T-helper 2 cell (primary cell): ENCODE measurements at regions not wholly inside any gene's neighbourhood (a gene's known extent, or its start where the extent isn't known, plus 50 kb on each side); places are given as distances from the start of the nearest gene placed in this dataset.

ENCODE experiments used
- DNase-seq, 5 experiments: peaks; one replicate each; pipeline versions ENCODE4 v3.0.0 to v3.0.0-alpha.2; 2012 to 2022

DNA sequence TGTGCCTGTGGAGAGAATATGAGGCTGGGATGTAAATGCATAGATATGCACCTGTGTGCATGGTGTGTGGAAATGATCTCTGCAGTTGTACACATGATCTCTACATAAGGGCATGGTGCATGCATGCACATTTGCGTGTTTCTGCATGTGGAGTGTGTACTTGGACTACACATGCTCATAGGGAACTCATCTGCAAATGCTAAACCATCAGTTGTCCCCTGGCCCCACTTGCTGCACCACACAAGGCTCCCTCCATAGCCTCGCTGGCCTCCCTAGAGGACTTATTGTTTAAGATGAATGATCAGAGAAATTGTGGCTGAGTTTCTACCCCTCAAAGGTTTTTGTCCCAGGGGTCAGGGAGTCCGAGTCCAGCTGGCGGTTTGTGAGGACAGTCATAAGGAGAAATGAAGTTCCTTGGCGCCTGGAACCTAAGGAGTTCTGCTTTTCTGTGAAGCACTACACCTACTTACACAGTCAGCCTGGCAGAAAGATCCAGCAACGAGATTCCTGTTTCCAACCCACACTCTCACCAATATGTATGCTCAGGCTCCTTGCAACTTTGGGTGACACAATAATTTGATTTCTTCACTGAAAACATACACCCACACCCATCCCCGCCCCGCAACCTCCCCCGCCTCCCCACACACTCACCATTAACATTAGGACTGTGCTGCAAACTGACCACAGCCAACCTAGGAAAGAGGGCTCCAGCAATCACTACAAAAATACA, 79.9 kb upstream of the CPEB4 start:
- no peak for DNase-seq

GRCh38 chr5:173809014-173809413, 79.1 kb upstream of the CPEB4 start:
- DNase-seq, result no peak

GRCh38 chr5:173812811-173813550, 75.2 kb upstream of the CPEB4 start:
- DNase-seq, result no peak

DNA sequence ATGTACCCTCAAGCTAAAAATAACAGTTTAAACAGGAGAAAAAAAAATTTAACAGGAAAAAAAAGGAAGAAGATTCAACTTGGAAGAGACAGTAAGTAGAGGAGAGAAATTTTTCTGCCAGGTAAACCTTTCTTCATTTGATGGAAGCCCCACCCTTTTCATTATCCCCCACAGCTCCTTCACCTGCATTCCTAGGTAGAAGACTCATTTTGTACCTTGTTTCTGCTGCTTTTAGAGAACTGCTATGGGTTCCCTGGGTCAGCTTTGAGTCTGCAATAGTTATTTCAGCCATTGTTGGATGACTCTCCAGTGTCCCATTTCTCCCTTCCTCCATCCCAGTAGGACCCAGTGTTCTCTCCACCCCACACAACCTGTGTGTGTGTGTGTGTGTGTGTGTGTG, 74.1 kb upstream of the CPEB4 start:
- DNase-seq, result no peak

GRCh38 chr5:173815571-173815970, 72.6 kb upstream of the CPEB4 start:
- DNase-seq, result no peak

DNA sequence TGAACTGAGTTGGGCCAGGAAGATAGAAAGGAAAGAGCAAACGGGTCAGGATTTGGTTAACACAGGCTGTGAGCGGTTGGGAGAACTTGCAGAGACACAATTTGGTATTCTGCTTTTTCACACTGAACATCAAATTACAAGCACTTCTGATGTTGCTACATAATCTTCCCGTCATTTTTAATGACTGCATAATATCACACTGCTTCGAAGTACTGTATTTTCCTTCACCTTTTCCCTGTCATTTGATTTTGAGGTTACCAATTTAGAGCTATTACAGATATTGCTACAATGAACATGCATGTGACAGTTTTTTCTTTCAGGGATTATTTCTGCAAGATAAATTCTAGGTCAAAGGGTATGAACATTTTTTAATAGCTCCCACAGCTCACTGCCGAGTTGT, 71.4 kb upstream of the CPEB4 start:
- no peak for DNase-seq

GRCh38 chr5:173817561-173817960, 70.6 kb upstream of the CPEB4 start:
- no peak for DNase-seq

GRCh38 chr5:173819521-173819920, 68.6 kb upstream of the CPEB4 start:
- no peak for DNase-seq

DNA sequence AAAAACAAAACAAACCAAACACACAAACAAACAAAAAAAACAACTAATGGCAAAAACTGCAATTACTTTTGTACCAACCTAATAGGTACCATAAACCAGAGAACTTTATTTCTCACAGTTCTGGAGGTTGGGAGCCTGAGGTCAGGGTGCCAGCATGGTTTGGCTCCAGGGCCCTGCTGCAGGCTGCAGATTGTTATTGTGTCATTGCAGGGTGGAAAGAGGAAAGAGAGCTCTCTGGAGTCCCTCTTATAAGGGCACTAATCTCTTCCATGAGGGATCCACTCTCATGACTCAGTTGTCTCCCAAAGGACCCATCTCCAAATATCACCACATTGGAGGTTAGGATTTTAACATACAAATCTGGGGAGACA, 64.9 kb upstream of the CPEB4 start:
- DNase-seq, result no peak

GRCh38 chr5:173823721-173824567, 64.2 kb upstream of the CPEB4 start:
- no peak for DNase-seq

DNA sequence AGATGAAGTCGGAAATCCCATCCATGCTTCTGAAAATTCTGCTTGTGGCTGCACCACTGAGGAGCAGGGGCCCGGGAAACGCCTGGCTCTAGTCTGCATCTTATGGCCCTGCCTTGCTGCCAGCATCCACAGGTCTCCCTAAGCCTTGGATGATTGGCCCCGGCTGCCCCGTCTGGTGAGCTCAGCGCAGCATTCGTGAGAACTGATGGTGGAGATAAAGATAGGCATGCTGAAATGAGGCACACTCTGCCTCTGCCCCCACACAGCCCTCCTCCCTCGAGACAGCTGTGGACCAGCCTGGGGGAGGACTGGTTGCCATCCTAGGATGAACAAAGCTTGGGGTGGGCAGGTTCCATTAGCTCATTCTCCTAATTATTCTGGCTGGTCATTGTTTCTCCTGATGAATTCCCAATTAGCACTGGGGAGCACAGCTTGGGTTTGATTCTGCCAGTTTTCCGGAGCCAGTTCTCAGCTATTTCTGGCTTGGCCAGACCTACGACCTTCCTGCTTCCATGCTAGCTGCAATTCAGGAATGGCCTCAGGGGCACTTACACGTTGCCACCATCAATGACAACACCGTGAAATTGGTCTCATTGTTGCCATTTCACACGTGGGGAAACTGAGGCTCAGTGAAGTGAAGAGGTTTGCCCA, 62.8 kb upstream of the CPEB4 start:
- no peak for DNase-seq

- DNase-seq, result no peak
Observed at GRCh38 chr5:173826086-173826427, 62.1 kb upstream of the CPEB4 start.

- DNase-seq, result no peak
Observed at GRCh38 chr5:173826428-173827350, 61.5 kb upstream of the CPEB4 start.

GRCh38 chr5:173828952-173829351, 59.2 kb upstream of the CPEB4 start:
- DNase-seq, result no peak

DNA sequence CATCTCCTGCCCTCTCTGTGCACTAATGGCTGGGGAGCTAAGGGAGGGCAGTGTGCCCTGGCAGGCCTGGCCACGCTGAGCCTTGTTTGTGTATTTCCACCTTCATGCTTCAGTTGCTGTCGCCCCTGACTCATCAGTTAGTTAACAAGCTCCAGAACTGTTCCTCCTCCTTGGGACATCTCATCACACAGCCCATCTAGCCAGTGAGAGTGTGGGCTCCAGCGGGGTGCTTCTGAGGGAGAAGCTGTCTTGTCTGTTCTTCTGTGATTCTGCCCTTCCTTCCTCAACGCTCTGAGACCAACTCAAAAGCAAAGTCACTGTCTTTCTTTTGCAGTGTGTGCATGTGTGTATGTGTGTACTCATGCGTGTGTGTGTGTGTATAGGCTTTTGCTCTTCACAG, 58.3 kb upstream of the CPEB4 start:
- no peak for DNase-seq

DNA sequence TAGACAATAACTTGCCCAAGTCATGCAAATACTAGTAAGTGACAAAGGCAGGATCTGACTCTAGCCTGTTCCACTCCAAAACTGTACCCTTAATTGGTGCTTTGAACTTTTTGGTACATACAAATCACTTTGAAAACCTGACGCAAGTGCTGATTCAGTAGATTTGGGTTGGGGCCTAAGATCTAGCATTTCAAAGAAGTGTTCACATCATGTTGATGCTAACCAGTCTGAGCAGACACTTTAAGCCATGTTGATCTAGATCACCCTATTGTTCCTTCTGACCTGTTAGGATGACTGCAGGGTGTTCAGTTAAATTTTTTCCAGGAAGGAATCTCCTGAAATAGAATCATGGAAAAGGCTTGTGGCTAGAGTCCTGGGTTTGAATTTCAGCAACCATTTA, 57.7 kb upstream of the CPEB4 start:
- DNase-seq, result no peak

DNA sequence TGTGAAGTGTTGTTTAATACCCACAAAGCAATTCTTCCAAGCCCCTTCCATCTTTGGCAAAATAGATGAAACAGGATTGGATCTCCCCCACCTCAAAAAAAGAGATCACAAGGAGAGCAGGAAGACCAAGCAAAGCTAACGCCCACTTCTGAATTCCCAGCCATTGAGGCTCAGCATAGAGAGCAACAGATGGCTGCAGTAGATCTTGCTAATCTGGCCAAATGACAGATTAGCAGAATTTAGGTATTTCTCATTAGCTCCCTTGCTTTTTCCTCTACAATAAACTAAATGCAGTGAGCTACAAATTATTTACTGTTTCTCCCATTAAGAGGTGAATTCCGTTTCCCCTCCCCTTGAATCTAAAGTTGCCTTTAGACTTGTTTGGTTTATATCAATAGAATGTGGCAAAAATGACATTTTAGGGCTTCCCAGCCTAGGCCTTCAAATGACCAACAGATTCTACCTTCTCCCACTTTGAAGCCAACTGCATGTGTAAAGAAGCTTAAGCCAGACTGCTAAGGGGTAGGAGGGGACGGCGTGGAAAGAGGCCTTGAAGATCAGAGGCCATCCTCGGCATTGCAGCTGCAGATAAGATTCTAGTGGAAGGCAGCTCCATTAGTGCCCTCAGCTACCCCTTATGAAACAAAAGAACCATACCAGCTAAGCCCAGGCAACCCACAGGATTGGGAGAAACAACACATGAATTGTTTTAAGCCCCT, 56.8 kb upstream of the CPEB4 start:
- no peak for DNase-seq

DNA sequence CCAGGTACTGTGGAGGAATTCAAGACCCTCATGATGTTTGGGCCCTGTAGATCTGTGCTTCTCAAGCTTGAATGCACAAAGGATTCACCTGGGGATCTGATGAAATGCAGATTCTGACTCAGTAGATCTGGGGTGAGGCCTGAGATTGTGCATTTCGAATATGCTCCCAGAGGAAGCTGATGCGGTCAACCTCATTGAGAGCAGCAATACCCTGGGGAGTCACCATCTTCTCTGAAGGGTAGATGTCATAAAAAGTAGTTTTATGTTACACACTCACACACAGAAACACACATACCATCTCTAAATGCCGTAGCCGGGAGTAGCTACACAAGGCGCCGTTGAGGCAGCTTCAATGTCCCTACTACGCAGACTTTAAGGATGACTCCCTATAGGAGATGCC, 55.8 kb upstream of the CPEB4 start:
- DNase-seq, result no peak

DNA sequence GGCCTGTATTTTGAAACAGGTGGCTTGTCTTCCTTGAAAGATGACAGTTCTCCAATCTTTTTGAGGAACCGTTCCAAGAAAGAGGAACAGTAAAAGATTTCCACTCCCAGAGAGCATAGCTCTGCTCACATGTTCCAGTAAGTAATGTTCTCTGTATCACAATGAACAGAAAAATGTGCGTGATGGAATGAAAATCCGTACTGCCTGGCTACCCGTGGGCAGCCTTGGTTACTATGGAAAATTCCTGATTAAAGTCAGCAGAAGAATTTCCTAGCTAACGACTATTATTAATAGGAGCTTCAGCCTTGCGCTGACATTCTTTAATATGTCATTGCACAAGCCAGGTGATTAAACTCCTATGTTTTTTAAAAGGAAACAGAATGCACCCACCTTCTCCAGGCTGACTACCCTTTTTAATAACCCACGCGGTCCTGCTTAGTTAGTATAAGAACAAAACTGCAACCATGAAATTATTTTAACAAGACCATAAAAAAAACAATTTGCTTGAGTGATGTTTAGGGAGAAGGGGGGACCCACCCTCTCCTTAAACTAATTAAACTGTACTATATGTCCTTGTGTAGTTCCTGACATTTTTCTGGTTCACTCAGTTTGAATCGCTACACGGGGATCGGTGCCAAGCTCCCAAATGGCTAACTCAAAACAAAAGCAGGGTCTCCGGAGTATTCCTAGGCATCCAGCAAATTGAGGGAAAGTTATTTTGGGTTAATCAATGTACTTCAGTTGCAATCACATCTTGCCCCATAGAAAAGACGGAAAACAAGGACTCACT, 54.8 kb upstream of the CPEB4 start:
- DNase-seq, result no peak

DNA sequence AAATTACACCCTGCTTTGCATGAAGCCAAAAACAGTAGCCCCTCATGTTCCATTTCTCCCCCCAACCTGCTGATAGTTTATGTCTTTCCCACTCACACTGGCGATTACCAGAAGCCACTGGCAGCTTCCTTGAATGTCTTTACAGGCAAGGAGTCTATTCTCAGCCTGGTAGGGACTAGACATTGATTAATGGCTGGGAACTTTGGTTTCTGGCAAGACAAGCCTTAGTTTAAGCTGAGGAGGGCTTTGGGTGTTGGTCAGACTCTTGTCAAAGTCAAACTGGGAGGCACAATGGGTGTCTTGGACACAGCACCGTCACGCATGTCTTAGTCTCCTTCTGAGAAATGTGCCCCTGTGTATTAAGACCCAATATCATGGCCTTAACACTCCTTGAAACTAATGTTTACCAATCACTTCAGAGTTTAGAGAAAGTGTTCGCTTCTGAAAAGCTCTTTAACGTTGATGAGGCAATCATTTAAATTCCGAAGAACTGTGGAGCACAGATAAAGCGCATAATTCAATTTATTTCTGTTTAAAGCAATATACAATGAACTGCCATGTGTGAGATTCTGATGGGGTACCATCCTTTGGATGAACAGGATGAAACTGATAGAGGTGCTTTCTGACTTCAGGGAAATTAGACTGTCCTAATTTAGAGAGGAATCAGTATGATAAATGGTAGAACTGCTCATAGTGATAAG, 53.9 kb upstream of the CPEB4 start:
- no peak for DNase-seq
